ENCODE measurements at regions not wholly inside any gene's neighbourhood (a gene's known extent, or its start where the extent isn't known, plus 50 kb on each side); places are given as distances from the start of the nearest gene placed in this dataset.

DNA sequence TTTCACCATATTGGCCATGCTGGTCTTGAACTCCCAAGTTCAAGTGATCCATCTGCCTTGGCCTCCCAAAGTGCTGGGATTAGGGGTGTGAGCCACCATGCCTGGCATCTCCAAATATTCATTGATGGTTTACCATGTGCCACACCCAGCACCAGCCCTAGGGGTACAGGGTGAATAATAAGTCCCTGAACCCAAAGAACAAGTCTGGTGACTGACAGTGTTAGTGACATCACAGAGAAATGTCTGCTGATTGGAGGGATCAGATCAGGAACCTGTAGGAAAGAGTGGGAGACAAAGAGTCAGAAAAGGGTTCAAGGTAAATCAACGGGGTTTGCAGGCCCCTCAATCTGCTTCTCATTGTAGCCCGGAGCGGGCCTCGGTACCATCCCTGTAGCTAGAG is 118.4 kb upstream of the NABP1 start:
- no peak for DNase-seq (ENCODE audit: low read depth in 2 of 2)

- DNase-seq (ENCODE audit: low read depth in 2 of 2) = no peak
Measured at GRCh38 chr2:191560411-191560980, 117.4 kb upstream of the NABP1 start.

DNA sequence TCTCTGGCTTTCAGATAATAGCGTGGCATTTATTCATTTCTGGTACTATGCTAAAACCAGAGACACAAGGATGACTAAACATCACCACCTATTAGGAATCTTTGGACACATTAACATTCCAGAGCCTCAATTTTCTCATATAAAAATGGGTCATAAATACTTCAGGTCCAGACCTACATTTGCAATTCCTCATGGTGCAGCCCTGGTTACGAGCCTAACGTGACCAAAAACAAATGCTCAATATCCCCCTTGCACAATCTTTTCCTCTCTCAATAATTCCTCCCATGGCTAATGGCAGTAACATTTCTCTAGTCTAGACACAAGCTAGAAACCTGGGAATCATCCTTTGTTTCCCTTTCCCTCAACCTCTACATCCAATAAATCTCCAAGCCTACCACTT is 112.8 kb upstream of the NABP1 start:
- DNase-seq (ENCODE audit: low read depth in 2 of 2) = no peak

DNA sequence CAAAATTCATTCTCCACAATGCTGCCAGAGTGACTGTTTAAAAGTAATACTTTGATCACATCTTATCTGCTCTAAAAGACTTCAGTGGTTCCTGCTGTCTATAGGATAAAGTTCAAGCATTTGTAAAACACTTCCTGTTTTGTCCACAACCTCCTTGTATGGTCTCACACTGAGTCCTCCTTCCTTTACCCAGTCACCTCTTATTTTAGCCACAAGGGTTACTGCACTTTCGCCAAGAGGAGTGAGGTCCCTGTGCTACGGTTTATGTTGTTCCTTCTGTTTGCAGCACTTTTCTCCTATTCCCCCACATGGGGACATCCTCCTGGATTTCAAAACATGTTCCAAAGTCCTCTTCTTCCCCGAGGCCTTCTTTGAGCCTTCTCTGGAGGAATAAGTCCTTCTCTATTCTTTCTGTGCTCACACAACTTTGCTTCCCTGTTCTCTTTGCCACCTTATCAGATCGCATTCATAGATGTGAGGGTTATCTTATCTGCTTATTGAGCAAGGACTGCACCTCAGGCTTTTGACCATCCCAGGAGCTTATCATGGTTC is 112.2 kb upstream of the NABP1 start:
- no peak for DNase-seq (ENCODE audit: low read depth in 2 of 2)

DNA sequence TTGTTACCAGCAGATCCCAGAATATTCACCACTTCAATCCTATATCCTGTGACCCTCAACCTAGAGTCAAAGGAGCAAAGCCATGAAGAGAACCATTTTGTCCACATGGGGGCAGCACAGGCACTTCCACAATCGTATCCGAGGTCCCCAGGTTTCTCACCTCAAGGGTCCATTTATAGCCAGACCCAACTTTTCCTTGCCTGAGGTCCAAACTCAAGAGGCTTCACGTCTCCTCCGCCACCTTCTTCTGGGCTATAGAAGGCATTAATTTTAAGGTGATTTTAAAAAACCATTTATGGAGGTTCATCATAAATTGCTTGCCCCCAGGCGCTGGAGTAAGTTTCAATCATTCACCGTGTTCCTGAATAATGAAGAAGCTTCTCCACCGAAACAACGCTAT is 111.6 kb upstream of the NABP1 start:
- peak; percentile 31 to 51 for DNase-seq (ENCODE audit: low read depth in 2 of 2)

- no peak for DNase-seq (ENCODE audit: low read depth in 2 of 2)
Measured at GRCh38 chr2:191567206-191567605, 110.7 kb upstream of the NABP1 start.

DNA sequence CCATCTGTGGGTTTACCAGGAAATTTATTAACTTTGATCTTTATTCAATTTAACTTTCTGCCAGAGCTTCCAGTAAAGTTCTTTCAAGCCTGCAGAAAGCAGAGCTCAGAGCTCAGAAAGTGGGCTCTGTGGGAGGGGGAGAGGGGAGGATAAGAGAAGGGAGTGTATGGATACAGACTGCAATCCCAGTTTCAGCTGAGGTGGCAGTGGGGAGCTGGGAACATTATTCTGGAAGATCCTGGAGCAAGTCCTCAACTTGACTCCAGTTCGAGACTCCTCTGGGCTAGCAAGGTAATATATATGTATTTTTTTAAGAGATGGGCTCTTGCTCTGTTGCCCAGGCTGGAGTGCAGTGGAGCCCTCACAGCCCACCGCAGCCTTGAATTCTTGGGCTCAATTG is 108.9 kb upstream of the NABP1 start:
- DNase-seq (ENCODE audit: low read depth in 2 of 2) = no peak

GRCh38 chr2:191571163-191571769 is 106.7 kb upstream of the NABP1 start:
- DNase-seq (ENCODE audit: low read depth in 2 of 2) = no peak

DNA sequence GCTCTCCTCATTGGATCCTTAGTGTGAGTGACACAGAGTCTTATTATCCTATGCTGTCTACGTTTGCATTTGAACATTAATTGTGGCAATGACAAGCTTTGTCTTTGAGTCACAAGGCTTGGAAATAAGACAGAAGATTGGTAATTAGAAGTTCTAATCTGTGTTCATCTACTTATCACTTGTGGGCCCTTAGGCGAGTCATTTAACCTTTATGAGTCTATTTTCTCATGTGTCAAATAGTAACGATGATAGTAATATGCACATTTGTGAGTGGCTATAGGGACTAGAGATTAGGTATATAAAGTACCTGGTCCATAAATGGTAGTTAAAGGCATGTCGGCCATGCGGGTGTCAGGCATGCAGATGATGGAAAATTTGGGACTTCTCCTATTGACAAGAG is 105.6 kb upstream of the NABP1 start:
- DNase-seq (ENCODE audit: low read depth in 2 of 2) = no peak

- no peak for DNase-seq (ENCODE audit: low read depth in 2 of 2)
Measured at GRCh38 chr2:191573216-191573615, 104.7 kb upstream of the NABP1 start.

DNA sequence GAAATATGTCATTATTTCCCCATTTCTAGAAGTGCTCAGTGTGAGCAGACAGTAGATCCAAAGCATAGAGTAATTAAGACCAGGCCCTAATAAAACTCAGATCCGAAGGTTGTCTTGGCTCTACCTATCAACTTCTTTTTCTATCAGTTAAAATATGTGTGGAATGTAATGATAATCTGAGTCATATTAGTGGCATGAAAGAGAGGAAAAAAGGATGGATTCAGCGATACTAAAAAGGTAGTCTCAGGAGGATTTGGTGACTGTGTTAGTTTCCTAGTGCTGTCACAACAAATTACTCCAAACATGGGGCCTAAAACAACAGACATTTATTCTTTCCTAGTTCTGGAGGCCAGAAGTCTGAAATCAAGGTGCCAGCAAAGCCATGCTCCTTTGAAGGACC is 103.7 kb upstream of the NABP1 start:
- DNase-seq (ENCODE audit: low read depth in 2 of 2) = no peak

DNA sequence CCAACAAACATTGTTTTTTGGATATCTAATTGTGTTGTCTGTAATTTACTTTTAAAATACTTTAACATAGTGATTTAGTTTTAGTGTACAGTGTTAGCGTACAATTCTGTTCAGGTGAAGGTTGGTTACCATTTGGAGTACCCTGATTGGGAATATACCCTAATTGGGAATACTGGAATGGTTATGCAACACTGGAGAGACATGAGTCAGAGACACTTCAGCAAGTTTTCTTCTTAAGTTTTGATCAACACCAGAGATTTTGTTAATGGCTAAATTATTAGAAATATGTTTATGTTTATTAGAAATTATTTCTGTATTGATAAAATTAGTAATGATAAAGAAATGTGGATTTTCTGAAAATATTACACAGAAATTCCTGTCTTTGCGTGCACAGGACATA is 100.3 kb upstream of the NABP1 start:
- no peak for DNase-seq (ENCODE audit: low read depth in 2 of 2)

- DNase-seq (ENCODE audit: low read depth in 2 of 2) = no peak
Measured at GRCh38 chr2:191578031-191578430, 99.9 kb upstream of the NABP1 start.

- DNase-seq (ENCODE audit: low read depth in 2 of 2) = no peak
Measured at GRCh38 chr2:191580581-191580980, 97.4 kb upstream of the NABP1 start.

GRCh38 chr2:191581003-191581402 is 96.9 kb upstream of the NABP1 start:
- no peak for DNase-seq (ENCODE audit: low read depth in 2 of 2)

DNA sequence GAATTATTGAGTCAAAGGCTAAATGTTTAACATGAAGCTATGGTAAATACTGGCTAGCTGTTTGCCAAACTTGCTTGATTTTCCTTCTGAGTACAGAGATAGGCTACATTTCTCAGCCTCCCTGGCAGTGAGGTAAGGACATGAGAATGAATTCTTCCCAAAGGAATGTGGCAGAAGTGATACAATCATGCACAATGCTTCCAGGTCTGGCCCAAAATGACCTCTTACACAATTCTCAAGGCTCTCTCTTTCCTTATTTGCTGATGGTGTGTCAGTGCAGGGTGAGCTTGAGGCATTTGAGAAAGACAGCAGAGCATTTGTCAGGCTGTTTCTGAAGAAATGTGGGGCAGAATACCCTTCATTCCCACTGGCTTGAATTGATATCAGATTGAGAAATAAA is 95.6 kb upstream of the NABP1 start:
- DNase-seq (ENCODE audit: low read depth in 2 of 2) = no peak

DNA sequence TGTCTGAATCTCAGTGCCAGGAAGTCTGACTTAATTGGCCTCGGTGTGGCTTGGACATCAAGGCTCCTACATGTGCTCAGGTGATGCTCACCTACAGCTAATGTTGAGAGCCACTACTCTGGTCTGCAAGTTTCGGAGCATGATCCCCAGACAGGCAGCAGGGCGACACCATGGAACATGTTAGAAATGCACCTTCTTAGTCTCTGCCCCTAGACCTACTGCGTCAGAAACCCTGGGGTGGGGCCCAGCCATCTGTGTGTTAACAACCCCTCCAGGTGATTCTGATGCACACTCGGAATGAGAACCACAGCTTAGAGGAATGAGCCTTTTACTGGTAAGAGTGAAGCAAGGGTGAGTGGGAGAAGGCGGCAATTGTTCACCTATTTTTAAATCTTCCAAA is 86.9 kb upstream of the NABP1 start:
- DNase-seq (ENCODE audit: low read depth in 2 of 2) = no peak

GRCh38 chr2:191593622-191594385 is 84.1 kb upstream of the NABP1 start:
- no peak for DNase-seq (ENCODE audit: low read depth in 2 of 2)

- no peak for DNase-seq (ENCODE audit: low read depth in 2 of 2)
Measured at GRCh38 chr2:191597186-191597751, 80.7 kb upstream of the NABP1 start.

GRCh38 chr2:191598296-191598695 is 79.6 kb upstream of the NABP1 start:
- no peak for DNase-seq (ENCODE audit: low read depth in 2 of 2)

DNA sequence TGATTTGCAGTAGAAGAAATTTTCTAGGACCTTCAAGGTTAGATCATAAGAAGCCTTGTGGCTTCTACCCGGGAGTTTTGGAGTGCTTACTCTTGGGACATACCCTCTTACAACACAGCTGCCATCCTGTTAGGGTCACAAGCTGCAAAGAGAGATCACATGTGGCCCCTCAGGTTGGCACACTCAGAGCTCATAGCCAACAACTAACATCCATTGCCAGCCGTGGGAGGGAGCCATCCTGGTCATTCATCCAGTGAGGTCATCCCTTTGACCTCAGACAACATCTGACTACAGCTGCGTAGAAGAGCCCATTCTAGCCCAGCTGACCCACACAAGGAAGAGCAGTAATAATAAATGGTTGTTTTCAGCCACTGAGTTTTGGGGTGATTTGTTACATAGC is 76.9 kb upstream of the NABP1 start:
- DNase-seq (ENCODE audit: low read depth in 2 of 2) = no peak

DNA sequence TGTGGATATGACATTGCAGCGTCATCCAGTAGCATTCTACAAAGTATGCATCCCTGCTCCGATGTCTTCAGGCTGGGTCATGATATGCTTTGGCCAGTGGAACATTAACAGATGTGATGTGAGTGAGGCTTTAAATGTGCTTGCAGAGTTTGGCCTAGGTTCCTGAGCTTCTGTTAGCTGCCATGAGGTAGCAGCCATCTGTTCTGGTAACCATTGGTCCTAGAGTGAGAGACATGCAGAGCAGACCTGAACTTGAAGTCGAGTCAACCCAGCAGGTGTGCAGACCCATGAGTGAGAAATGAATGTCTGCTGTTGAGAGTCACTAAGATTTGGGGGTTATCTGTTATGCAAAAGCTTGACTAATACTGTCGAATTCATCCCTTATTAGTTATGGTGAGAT is 73.8 kb upstream of the NABP1 start:
- DNase-seq (ENCODE audit: low read depth in 2 of 2) = no peak

GRCh38 chr2:191607096-191607495 is 70.8 kb upstream of the NABP1 start:
- DNase-seq (ENCODE audit: low read depth in 2 of 2) = no peak

Measured in stimulated activated CD4-positive, alpha-beta T cell treated with anti-CD3 and anti-CD28 coated beads, Interleukin-1b, Interleukin-23, amount 100 ng/mL, for 1 hour (primary cell).